ENCODE measurements at regions not wholly inside any gene's neighbourhood (a gene's known extent, or its start where the extent isn't known, plus 50 kb on each side); places are given as distances from the start of the nearest gene placed in this dataset.

DNA sequence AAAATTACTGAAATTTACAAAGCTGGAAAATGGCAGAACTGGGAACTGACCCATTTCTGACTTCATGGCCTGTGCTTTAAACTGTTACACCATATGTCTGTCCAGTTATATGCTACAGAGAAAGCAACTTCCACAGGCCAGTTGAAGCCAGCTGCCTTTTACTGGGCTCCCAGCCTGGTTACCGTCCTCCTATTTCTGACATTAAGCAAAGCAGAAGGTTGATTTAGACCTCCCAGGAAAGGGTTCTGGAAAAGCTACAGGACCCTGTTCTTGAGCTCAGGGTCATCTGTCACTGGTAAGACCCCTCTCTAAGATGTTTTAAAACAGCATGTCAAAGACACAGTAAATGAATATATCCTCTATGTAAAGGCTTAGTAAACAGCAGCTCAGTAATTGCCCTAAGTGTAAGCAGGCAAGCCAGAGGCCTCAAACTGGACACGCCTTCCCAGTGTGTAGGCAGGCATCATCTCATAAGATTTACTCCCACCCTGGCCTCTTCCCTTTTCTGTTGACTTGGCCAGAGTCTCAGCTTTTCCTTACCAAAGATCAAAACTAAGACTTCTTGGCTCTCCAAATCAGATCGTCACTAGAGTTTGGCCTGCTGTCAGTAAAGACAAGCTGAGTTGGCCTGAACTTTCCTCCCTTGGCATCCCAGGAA, 55.4 kb upstream of the RNU6-8 start:
- Mint-ChIP-seq H3K4me1 (ENCODE audit: insufficient read depth, unreplicated experiment) (peaks cover 11% of the 10 kb centered on the region), H3K36me3 (ENCODE audit: insufficient read depth, unreplicated experiment) (no peaks in the 10 kb centered on the region), H3K9me3 (ENCODE audit: unreplicated experiment) (no peaks in the 10 kb centered on the region), H3K4me3 (ENCODE audit: unreplicated experiment) (no peak overlapping the region), H3K27me3 (ENCODE audit: insufficient read depth, unreplicated experiment) (no peaks in the 10 kb centered on the region), H3K27ac (ENCODE audit: low read depth, unreplicated experiment) (no peak overlapping the region)
- ChIA-PET CTCF (interaction anchor here (0.5 to 2.5 kb wide), 21 partner anchors 12 to 747 kb away, joined by 3 to 25 read pairs (median 4); no protein-coding TSS in a partner anchor), POLR2A (interaction anchor here (0.7 to 2.4 kb wide), 10 partner anchors 87 to 838 kb away, joined by 4 to 15 read pairs (median 5); partner anchors contain the start of genes ARHGAP5 and HEATR5A)
- TF ChIP-seq, protein P1, sequence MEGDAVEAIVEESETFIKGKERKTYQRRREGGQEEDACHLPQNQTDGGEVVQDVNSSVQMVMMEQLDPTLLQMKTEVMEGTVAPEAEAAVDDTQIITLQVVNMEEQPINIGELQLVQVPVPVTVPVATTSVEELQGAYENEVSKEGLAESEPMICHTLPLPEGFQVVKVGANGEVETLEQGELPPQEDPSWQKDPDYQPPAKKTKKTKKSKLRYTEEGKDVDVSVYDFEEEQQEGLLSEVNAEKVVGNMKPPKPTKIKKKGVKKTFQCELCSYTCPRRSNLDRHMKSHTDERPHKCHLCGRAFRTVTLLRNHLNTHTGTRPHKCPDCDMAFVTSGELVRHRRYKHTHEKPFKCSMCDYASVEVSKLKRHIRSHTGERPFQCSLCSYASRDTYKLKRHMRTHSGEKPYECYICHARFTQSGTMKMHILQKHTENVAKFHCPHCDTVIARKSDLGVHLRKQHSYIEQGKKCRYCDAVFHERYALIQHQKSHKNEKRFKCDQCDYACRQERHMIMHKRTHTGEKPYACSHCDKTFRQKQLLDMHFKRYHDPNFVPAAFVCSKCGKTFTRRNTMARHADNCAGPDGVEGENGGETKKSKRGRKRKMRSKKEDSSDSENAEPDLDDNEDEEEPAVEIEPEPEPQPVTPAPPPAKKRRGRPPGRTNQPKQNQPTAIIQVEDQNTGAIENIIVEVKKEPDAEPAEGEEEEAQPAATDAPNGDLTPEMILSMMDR (IDR thresholded peaks at IDR 0.05; ENCODE audit: unreplicated experiment): no peak
- DNase-seq (ENCODE audit: unreplicated experiment): no peak
- intact Hi-C loops (cut with micrococcal nuclease): loop anchor here (10.0 kb wide), 1 partner anchor 264 kb away; no protein-coding TSS in a partner anchor
- no TSS peak for BruUV-seq (replicated peaks)

- TF ChIP-seq, protein P1 (IDR thresholded peaks at IDR 0.05; ENCODE audit: unreplicated experiment): no peak
- Mint-ChIP-seq H3K4me1 (ENCODE audit: insufficient read depth, unreplicated experiment) (peaks cover 11% of the 10 kb centered on the region), H3K9me3 (ENCODE audit: unreplicated experiment) (peaks cover 8% of the 10 kb centered on the region), H3K4me3 (ENCODE audit: unreplicated experiment) (no peak overlapping the region), H3K36me3 (ENCODE audit: insufficient read depth, unreplicated experiment) (no peaks in the 10 kb centered on the region), H3K27me3 (ENCODE audit: insufficient read depth, unreplicated experiment) (no peaks in the 10 kb centered on the region), H3K27ac (ENCODE audit: low read depth, unreplicated experiment) (peak overlapping the region; percentile 14)
- intact Hi-C loops (cut with micrococcal nuclease): loop anchor here (1.0 to 10.0 kb wide), 2 partner anchors 265 to 301 kb away; no protein-coding TSS in a partner anchor
- DNase-seq (ENCODE audit: unreplicated experiment): peak; percentile 73
- no TSS peak for BruUV-seq (replicated peaks)
- ChIA-PET POLR2A (interaction anchor here (0.5 to 2.4 kb wide), 13 partner anchors 86 to 839 kb away, joined by 3 to 15 read pairs (median 5); partner anchors contain the start of genes ARHGAP5 and HEATR5A), CTCF (interaction anchor here (0.7 to 2.5 kb wide), 14 partner anchors 12 to 802 kb away, joined by 3 to 25 read pairs (median 4); partner anchors contain the start of gene DTD2)
Measured at GRCh38 chr14:32259368-32260013, 56.4 kb upstream of the RNU6-8 start.

GRCh38 chr14:32263939-32264567, 61.0 kb upstream of the RNU6-8 start:
- intact Hi-C loops (cut with micrococcal nuclease): no loop called here
- H3K4me3 Mint-ChIP-seq (ENCODE audit: unreplicated experiment): no peak overlapping the region
- POLR2A ChIA-PET: no interaction called here
- no peak overlapping the region for H3K27ac Mint-ChIP-seq (ENCODE audit: low read depth, unreplicated experiment)
- TF ChIP-seq, protein P1 (IDR thresholded peaks at IDR 0.05; ENCODE audit: unreplicated experiment): no peak
- no peak for DNase-seq (ENCODE audit: unreplicated experiment)
- no peaks in the 10 kb centered on the region for H3K27me3 Mint-ChIP-seq (ENCODE audit: insufficient read depth, unreplicated experiment)
- peaks cover 19% of the 10 kb centered on the region for H3K9me3 Mint-ChIP-seq (ENCODE audit: unreplicated experiment)
- BruUV-seq (replicated peaks): no TSS peak
- no peaks in the 10 kb centered on the region for H3K36me3 Mint-ChIP-seq (ENCODE audit: insufficient read depth, unreplicated experiment)
- peaks cover 11% of the 10 kb centered on the region for H3K4me1 Mint-ChIP-seq (ENCODE audit: insufficient read depth, unreplicated experiment)
- CTCF ChIA-PET: interaction anchor here (0.6 to 2.9 kb wide), 4 partner anchors 9 to 1520 kb away, joined by 3 to 11 read pairs (median 4); no protein-coding TSS in a partner anchor

DNA sequence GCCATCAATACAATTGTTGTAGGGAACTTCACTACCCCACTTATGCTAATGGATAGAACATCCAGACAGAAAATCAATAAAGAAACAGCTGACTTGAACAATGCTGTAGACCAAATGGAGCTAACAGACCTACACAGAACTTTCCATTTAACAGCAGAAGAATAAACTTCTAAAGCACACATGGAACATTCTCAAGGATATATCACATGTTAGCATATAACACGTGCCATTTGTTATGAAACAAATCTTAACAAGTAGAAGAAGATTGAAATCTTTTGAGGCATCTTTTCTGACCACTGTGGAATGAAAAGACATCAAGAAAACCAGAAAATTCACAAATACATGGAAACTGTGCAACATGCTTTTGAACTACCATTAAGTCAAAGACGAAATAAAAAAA, 62.5 kb upstream of the RNU6-8 start:
- ChIA-PET POLR2A (interaction anchor here (1.0 kb wide), 1 partner anchor 10 kb away, joined by 3 read pairs; no protein-coding TSS in a partner anchor), CTCF (interaction anchor here (0.8 to 1.6 kb wide), 2 partner anchors 9 to 11 kb away, joined by 3 to 5 read pairs; no protein-coding TSS in a partner anchor)
- Mint-ChIP-seq H3K4me3 (ENCODE audit: unreplicated experiment) (no peak overlapping the region), H3K36me3 (ENCODE audit: insufficient read depth, unreplicated experiment) (no peaks in the 10 kb centered on the region), H3K4me1 (ENCODE audit: insufficient read depth, unreplicated experiment) (no peaks in the 10 kb centered on the region), H3K27ac (ENCODE audit: low read depth, unreplicated experiment) (no peak overlapping the region), H3K9me3 (ENCODE audit: unreplicated experiment) (peaks cover 19% of the 10 kb centered on the region), H3K27me3 (ENCODE audit: insufficient read depth, unreplicated experiment) (no peaks in the 10 kb centered on the region)
- no peak for DNase-seq (ENCODE audit: unreplicated experiment)
- TF ChIP-seq, protein P1 (IDR thresholded peaks at IDR 0.05; ENCODE audit: unreplicated experiment): no peak
- BruUV-seq (replicated peaks): no TSS peak
- intact Hi-C loops (cut with micrococcal nuclease): no loop called here

Data from MCF 10A (cell line).